ENCODE measurements at regions not wholly inside any gene's neighbourhood (a gene's known extent, or its start where the extent isn't known, plus 50 kb on each side); places are given as distances from the start of the nearest gene placed in this dataset.
A peak's percentile ranks its signal among the peaks of the same experiment; 100 is the strongest.
"Not testable (repeated sequence)": the region's sequence is repeated elsewhere in the genome, so short reads cannot be mapped to it uniquely, and the experiment has no call there.

- H3K27ac ChIP-seq (ENCODE audit: insufficient read depth, low read depth, low read length, poor library complexity, severe bottlenecking) = no peak overlapping the region
- no peaks in the 10 kb centered on the region for H3K27me3 ChIP-seq (ENCODE audit: control insufficient read depth, insufficient read depth, low read length, poor library complexity, severe bottlenecking)
- peaks cover 20% of the 10 kb centered on the region for H3K4me1 ChIP-seq (ENCODE audit: control insufficient read depth, insufficient read depth, low read length)
- H3K9me3 ChIP-seq (ENCODE audit: control insufficient read depth, low read length) = no peaks in the 10 kb centered on the region
- H3K4me3 ChIP-seq (ENCODE audit: insufficient read depth, low read depth, low read length) = no peak overlapping the region
- no peaks in the 10 kb centered on the region for H3K36me3 ChIP-seq (ENCODE audit: control insufficient read depth, insufficient read depth, low read length)
- 92% methylated on average over 4 to 5 of the region's 5 CpGs for WGBS, 2 experiments
Measured at GRCh38 chr16:73399997-73400396, 352.1 kb upstream of the ZFHX3 start.

GRCh38 chr16:73399486-73399885, 351.6 kb upstream of the ZFHX3 start:
- Histone ChIP-seq H3K27ac (ENCODE audit: insufficient read depth, low read depth, low read length, poor library complexity, severe bottlenecking) (no peak overlapping the region), H3K36me3 (ENCODE audit: control insufficient read depth, insufficient read depth, low read length) (no peaks in the 10 kb centered on the region)
- 88 to 92% methylated on average over 5 of the region's 5 CpGs for WGBS, 2 experiments

GRCh38 chr16:73398604-73399003, 350.7 kb upstream of the ZFHX3 start:
- peaks cover 17% of the 10 kb centered on the region for H3K4me1 ChIP-seq (ENCODE audit: control insufficient read depth, insufficient read depth, low read length)
- H3K9me3 ChIP-seq (ENCODE audit: control insufficient read depth, low read length); H3K36me3 ChIP-seq (ENCODE audit: control insufficient read depth, insufficient read depth, low read length); H3K4me3 ChIP-seq (ENCODE audit: insufficient read depth, low read depth, low read length); H3K27ac ChIP-seq (ENCODE audit: insufficient read depth, low read depth, low read length, poor library complexity, severe bottlenecking); H3K27me3 ChIP-seq (ENCODE audit: control insufficient read depth, insufficient read depth, low read length, poor library complexity, severe bottlenecking): not testable (repeated sequence)
- 88 to 100% methylated on average over 1 of the region's 1 CpG for WGBS, 2 experiments

More at GRCh38 chr16:73399486-73399885, 351.6 kb upstream of the ZFHX3 start:
- Histone ChIP-seq H3K4me3 (ENCODE audit: insufficient read depth, low read depth, low read length) (no peak overlapping the region), H3K4me1 (ENCODE audit: control insufficient read depth, insufficient read depth, low read length) (peaks cover 20% of the 10 kb centered on the region), H3K27me3 (ENCODE audit: control insufficient read depth, insufficient read depth, low read length, poor library complexity, severe bottlenecking) (no peaks in the 10 kb centered on the region), H3K9me3 (ENCODE audit: control insufficient read depth, low read length) (no peaks in the 10 kb centered on the region)

- no peak overlapping the region for H3K27ac ChIP-seq (ENCODE audit: insufficient read depth, low read depth, low read length, poor library complexity, severe bottlenecking)
- no peak overlapping the region for H3K4me3 ChIP-seq (ENCODE audit: insufficient read depth, low read depth, low read length)
- no peaks in the 10 kb centered on the region for H3K9me3 ChIP-seq (ENCODE audit: control insufficient read depth, low read length)
- H3K4me1 ChIP-seq (ENCODE audit: control insufficient read depth, insufficient read depth, low read length) = peaks cover 14% of the 10 kb centered on the region
- 90 to 92% methylated on average over 2 to 3 of the region's 3 CpGs for WGBS, 2 experiments
- H3K36me3 ChIP-seq (ENCODE audit: control insufficient read depth, insufficient read depth, low read length) = no peaks in the 10 kb centered on the region
- H3K27me3 ChIP-seq (ENCODE audit: control insufficient read depth, insufficient read depth, low read length, poor library complexity, severe bottlenecking) = no peaks in the 10 kb centered on the region
Measured at GRCh38 chr16:73396556-73396955, 348.6 kb upstream of the ZFHX3 start.

GRCh38 chr16:73390936-73391335, 343.0 kb upstream of the ZFHX3 start:
- no peak overlapping the region for H3K27ac ChIP-seq (ENCODE audit: insufficient read depth, low read depth, low read length, poor library complexity, severe bottlenecking)
- no peaks in the 10 kb centered on the region for H3K9me3 ChIP-seq (ENCODE audit: control insufficient read depth, low read length)
- H3K4me1 ChIP-seq (ENCODE audit: control insufficient read depth, insufficient read depth, low read length) = peaks cover 6% of the 10 kb centered on the region
- H3K4me3 ChIP-seq (ENCODE audit: insufficient read depth, low read depth, low read length) = no peak overlapping the region
- no peaks in the 10 kb centered on the region for H3K36me3 ChIP-seq (ENCODE audit: control insufficient read depth, insufficient read depth, low read length)
- 93 to 94% methylated on average over 6 of the region's 6 CpGs for WGBS, 2 experiments
- H3K27me3 ChIP-seq (ENCODE audit: control insufficient read depth, insufficient read depth, low read length, poor library complexity, severe bottlenecking) = no peaks in the 10 kb centered on the region

- WGBS, 2 experiments = 81 to 87% methylated on average over 3 of the region's 5 CpGs
- no peaks in the 10 kb centered on the region for H3K36me3 ChIP-seq (ENCODE audit: control insufficient read depth, insufficient read depth, low read length)
- no peaks in the 10 kb centered on the region for H3K27me3 ChIP-seq (ENCODE audit: control insufficient read depth, insufficient read depth, low read length, poor library complexity, severe bottlenecking)
- peaks cover 6% of the 10 kb centered on the region for H3K4me1 ChIP-seq (ENCODE audit: control insufficient read depth, insufficient read depth, low read length)
- H3K9me3 ChIP-seq (ENCODE audit: control insufficient read depth, low read length) = no peaks in the 10 kb centered on the region
- H3K4me3 ChIP-seq (ENCODE audit: insufficient read depth, low read depth, low read length) = no peak overlapping the region
- H3K27ac ChIP-seq (ENCODE audit: insufficient read depth, low read depth, low read length, poor library complexity, severe bottlenecking) = no peak overlapping the region
Measured at GRCh38 chr16:73390491-73390890, 342.6 kb upstream of the ZFHX3 start.

- WGBS, 2 experiments = 82 to 87% methylated on average over 6 of the region's 6 CpGs
- H3K4me1 ChIP-seq (ENCODE audit: control insufficient read depth, insufficient read depth, low read length) = peaks cover 6% of the 10 kb centered on the region
- H3K9me3 ChIP-seq (ENCODE audit: control insufficient read depth, low read length) = no peaks in the 10 kb centered on the region
- no peak overlapping the region for H3K4me3 ChIP-seq (ENCODE audit: insufficient read depth, low read depth, low read length)
- H3K27ac ChIP-seq (ENCODE audit: insufficient read depth, low read depth, low read length, poor library complexity, severe bottlenecking) = no peak overlapping the region
- H3K36me3 ChIP-seq (ENCODE audit: control insufficient read depth, insufficient read depth, low read length) = no peaks in the 10 kb centered on the region
- no peaks in the 10 kb centered on the region for H3K27me3 ChIP-seq (ENCODE audit: control insufficient read depth, insufficient read depth, low read length, poor library complexity, severe bottlenecking)
Measured at GRCh38 chr16:73389085-73389484, 341.2 kb upstream of the ZFHX3 start.

- Histone ChIP-seq H3K4me1 (ENCODE audit: control insufficient read depth, insufficient read depth, low read length) (peaks cover 10% of the 10 kb centered on the region), H3K4me3 (ENCODE audit: insufficient read depth, low read depth, low read length) (no peak overlapping the region)
- WGBS, 2 experiments = 96 to 97% methylated on average over 3 of the region's 3 CpGs
Measured at GRCh38 chr16:73387979-73388378, 340.1 kb upstream of the ZFHX3 start.

GRCh38 chr16:73385696-73386095, 337.8 kb upstream of the ZFHX3 start:
- Histone ChIP-seq H3K36me3 (ENCODE audit: control insufficient read depth, insufficient read depth, low read length) (no peaks in the 10 kb centered on the region), H3K9me3 (ENCODE audit: control insufficient read depth, low read length) (no peaks in the 10 kb centered on the region), H3K4me1 (ENCODE audit: control insufficient read depth, insufficient read depth, low read length) (peaks cover 10% of the 10 kb centered on the region), H3K27ac (ENCODE audit: insufficient read depth, low read depth, low read length, poor library complexity, severe bottlenecking) (no peak overlapping the region), H3K27me3 (ENCODE audit: control insufficient read depth, insufficient read depth, low read length, poor library complexity, severe bottlenecking) (no peaks in the 10 kb centered on the region), H3K4me3 (ENCODE audit: insufficient read depth, low read depth, low read length) (no peak overlapping the region)
- 87 to 91% methylated on average over 5 of the region's 5 CpGs for WGBS, 2 experiments

More at GRCh38 chr16:73387979-73388378, 340.1 kb upstream of the ZFHX3 start:
- Histone ChIP-seq H3K9me3 (ENCODE audit: control insufficient read depth, low read length) (no peaks in the 10 kb centered on the region), H3K36me3 (ENCODE audit: control insufficient read depth, insufficient read depth, low read length) (no peaks in the 10 kb centered on the region), H3K27me3 (ENCODE audit: control insufficient read depth, insufficient read depth, low read length, poor library complexity, severe bottlenecking) (no peaks in the 10 kb centered on the region), H3K27ac (ENCODE audit: insufficient read depth, low read depth, low read length, poor library complexity, severe bottlenecking) (no peak overlapping the region)

- no peaks in the 10 kb centered on the region for H3K27me3 ChIP-seq (ENCODE audit: control insufficient read depth, insufficient read depth, low read length, poor library complexity, severe bottlenecking)
- H3K36me3 ChIP-seq (ENCODE audit: control insufficient read depth, insufficient read depth, low read length) = no peaks in the 10 kb centered on the region
- H3K27ac ChIP-seq (ENCODE audit: insufficient read depth, low read depth, low read length, poor library complexity, severe bottlenecking) = no peak overlapping the region
- 85 to 86% methylated on average over 5 of the region's 5 CpGs for WGBS, 2 experiments
- no peak overlapping the region for H3K4me3 ChIP-seq (ENCODE audit: insufficient read depth, low read depth, low read length)
- H3K9me3 ChIP-seq (ENCODE audit: control insufficient read depth, low read length) = no peaks in the 10 kb centered on the region
- H3K4me1 ChIP-seq (ENCODE audit: control insufficient read depth, insufficient read depth, low read length) = peaks cover 8% of the 10 kb centered on the region
Measured at GRCh38 chr16:73384506-73385089, 336.7 kb upstream of the ZFHX3 start.

- Histone ChIP-seq H3K27ac (ENCODE audit: insufficient read depth, low read depth, low read length, poor library complexity, severe bottlenecking) (peak overlapping the region; percentile 39), H3K36me3 (ENCODE audit: control insufficient read depth, insufficient read depth, low read length) (no peaks in the 10 kb centered on the region), H3K4me3 (ENCODE audit: insufficient read depth, low read depth, low read length) (no peak overlapping the region), H3K4me1 (ENCODE audit: control insufficient read depth, insufficient read depth, low read length) (peaks cover 8% of the 10 kb centered on the region), H3K27me3 (ENCODE audit: control insufficient read depth, insufficient read depth, low read length, poor library complexity, severe bottlenecking) (no peaks in the 10 kb centered on the region), H3K9me3 (ENCODE audit: control insufficient read depth, low read length) (no peaks in the 10 kb centered on the region)
- 91 to 96% methylated on average over 3 of the region's 3 CpGs for WGBS, 2 experiments
Measured at GRCh38 chr16:73383988-73384365, 336.0 kb upstream of the ZFHX3 start.

All from ectodermal cell (in vitro differentiated cells).